Psoas muscle (tissue), 7 donors: ENCODE measurements at regions not wholly inside any gene's neighbourhood (a gene's known extent, or its start where the extent isn't known, plus 50 kb on each side); places are given as distances from the start of the nearest gene placed in this dataset.

ENCODE experiments used
- ATAC-seq, 4 donors: fragments of 200-7000 bp; cut with Tn5 transposase; one replicate each; pipeline ENCODE4 v1.9.1; 2020; ENCODE audit warnings: moderate library complexity in 3 of 4, mild to moderate bottlenecking in 2 of 4
- DNase-seq, 2 donors: peaks; one replicate each; pipeline ENCODE4 v3.0.0-alpha.2; 2020
- H3K27ac ChIP-seq: fragments of 200-600 bp; one replicate; pipeline ENCODE4 v1.8.0; 2022
- H3K27me3 ChIP-seq, 3 donors: fragments of 200-600 bp in 1 of 3; one replicate each; pipeline versions ENCODE4 v1.6.1 to v1.8.0; 2013 to 2022; ENCODE audit warnings: low read length in 2 of 3, mild to moderate bottlenecking in 2 of 3, moderate library complexity in 1 of 3; ENCODE audit not compliant: insufficient read depth in 3 of 3
- H3K36me3 ChIP-seq, 2 donors: fragments of 200-600 bp in 1 of 2; one replicate each; pipeline versions ENCODE4 v1.6.1 to v1.8.0; 2013 to 2022; ENCODE audit warnings: low read depth in 1 of 2, mild to moderate bottlenecking in 1 of 2, moderate library complexity in 1 of 2; ENCODE audit not compliant: insufficient read depth in 1 of 2
- H3K4me1 ChIP-seq: fragments of 200-600 bp; one replicate; pipeline ENCODE4 v1.8.0; 2022
- H3K4me3 ChIP-seq: fragments of 200-600 bp; one replicate; pipeline ENCODE4 v1.8.0; 2022; ENCODE audit warnings: mild to moderate bottlenecking
- H3K9me3 ChIP-seq: fragments of 200-600 bp; one replicate; pipeline ENCODE4 v1.8.0; 2022
- CTCF ChIP-seq: fragments of 200-600 bp; IDR thresholded peaks from one replicate; pipeline ENCODE4 v1.8.0; 2022; ENCODE audit warnings: antibody characterized with exemption
- WGBS, 3 donors: extraction: QIAGEN DNeasy Blood & Tissue Kit; methylation state at CpG; one replicate each; pipeline versions ENCODE4 v1.1.6 to v1.1.7; 2013; 5-methylcytosine and 5-hydroxymethylcytosine counted together
- intact Hi-C, 2 donors: fragments of 100-400 bp; cut with DNase I; formaldehyde crosslinking; loops; one replicate each; pipeline versions ENCODE4 v1.11.0 to v1.14.2; 2022
- donor health status: healthy with polysubstance abuse.
- donor health status: DM: no; HTN: no; CAD: no; lungs with moderate emphysema.
- donor health status: Bipolar disorder and iron deficiency.
- donor health status: healthy.
- donor health status: DM: yes; HTN: yes; CAD: no.
- donor health status: DM: no; HTN: no; CAD: no.
- donor health status: DM: yes; HTN: yes; CAD: no.

- ATAC-seq (no peak), DNase-seq (no peak)
- no peak for TF ChIP-seq CTCF
- intact Hi-C loops: no loop called here
- WGBS, 3 donors: 62 to 79% (median 65%) methylated on average over 3 of the region's 3 CpGs
- Histone ChIP-seq H3K27ac (no peak overlapping the region), H3K9me3 (no peaks in the 10 kb centered on the region), H3K4me1 (no peaks in the 10 kb centered on the region), H3K27me3 (no peaks in the 10 kb centered on the region), H3K4me3 (no peak overlapping the region), H3K36me3 (no peaks in the 10 kb centered on the region)
Measured at GRCh38 chr14:84751745-84752144, 778.2 kb upstream of the FLRT2 start.

GRCh38 chr14:84760489-84761126, 769.3 kb upstream of the FLRT2 start:
- H3K27me3 ChIP-seq: no peaks in the 10 kb centered on the region
- H3K4me3 ChIP-seq: no peak overlapping the region
- ATAC-seq (no peak), DNase-seq (no peak)
- H3K4me1 ChIP-seq: no peaks in the 10 kb centered on the region
- intact Hi-C loops: no loop called here
- H3K27ac ChIP-seq: no peak overlapping the region
- TF ChIP-seq CTCF: no peak
- H3K36me3 ChIP-seq: no peaks in the 10 kb centered on the region
- 56 to 72% (median 72%) methylated on average over 5 of the region's 5 CpGs for WGBS, 3 donors
- H3K9me3 ChIP-seq: peaks cover 6% of the 10 kb centered on the region

- 90 to 94% (median 90%) methylated on average over 5 of the region's 5 CpGs for WGBS, 3 donors
- DNase-seq: no peak
- ATAC-seq: no peak
- Histone ChIP-seq H3K36me3 (no peaks in the 10 kb centered on the region), H3K4me3 (no peak overlapping the region), H3K27me3 (no peaks in the 10 kb centered on the region), H3K27ac (no peak overlapping the region), H3K9me3 (peaks cover 6% of the 10 kb centered on the region), H3K4me1 (no peaks in the 10 kb centered on the region)
- no peak for TF ChIP-seq CTCF
- intact Hi-C loops: no loop called here
Measured at GRCh38 chr14:84767434-84767833, 762.5 kb upstream of the FLRT2 start.

GRCh38 chr14:84770030-84770429, 759.9 kb upstream of the FLRT2 start:
- no peaks in the 10 kb centered on the region for H3K9me3 ChIP-seq
- H3K27ac ChIP-seq: no peak overlapping the region
- no peaks in the 10 kb centered on the region for H3K27me3 ChIP-seq
- no peak overlapping the region for H3K4me3 ChIP-seq
- WGBS, 3 donors: 82 to 90% (median 84%) methylated on average over 1 of the region's 1 CpG
- H3K4me1 ChIP-seq: no peaks in the 10 kb centered on the region
- no peak for TF ChIP-seq CTCF
- no peak for ATAC-seq
- no peak for DNase-seq
- no peaks in the 10 kb centered on the region for H3K36me3 ChIP-seq
- intact Hi-C loops: no loop called here

- no peak for ATAC-seq
- no peak for TF ChIP-seq CTCF
- H3K9me3 ChIP-seq: no peaks in the 10 kb centered on the region
- intact Hi-C loops: no loop called here
- no peaks in the 10 kb centered on the region for H3K36me3 ChIP-seq
- WGBS, 3 donors: 62 to 73% (median 65%) methylated on average over 2 of the region's 2 CpGs
- H3K27me3 ChIP-seq: no peaks in the 10 kb centered on the region
- H3K4me3 ChIP-seq: no peak overlapping the region
- no peaks in the 10 kb centered on the region for H3K4me1 ChIP-seq
- no peak overlapping the region for H3K27ac ChIP-seq
- DNase-seq: no peak
Measured at GRCh38 chr14:84777356-84777755, 752.6 kb upstream of the FLRT2 start.
